IPS-NIHi7 (cell line): ENCODE measurements at regions not wholly inside any gene's neighbourhood (a gene's known extent, or its start where the extent isn't known, plus 50 kb on each side); places are given as distances from the start of the nearest gene placed in this dataset.
A peak's percentile ranks its signal among the peaks of the same experiment; 100 is the strongest.
"Not testable (repeated sequence)": the region's sequence is repeated elsewhere in the genome, so short reads cannot be mapped to it uniquely, and the experiment has no call there.

Experiments
- DNase-seq: peaks from one replicate; pipeline ENCODE4 v3.0.0; 2012; ENCODE audit warnings: mixed read lengths; ENCODE audit errors: extremely low spot score

- no peak for DNase-seq
Measured at GRCh38 chr3:87873136-87873535, 185.7 kb downstream of the CGGBP1 start.

GRCh38 chr3:87867001-87867400, 191.8 kb downstream of the CGGBP1 start:
- no peak for DNase-seq

- DNase-seq: no peak
Measured at GRCh38 chr3:87856126-87856525, 202.7 kb downstream of the CGGBP1 start.

GRCh38 chr3:87855616-87856015, 203.2 kb downstream of the CGGBP1 start:
- DNase-seq: no peak

GRCh38 chr3:87855211-87855610, 203.6 kb downstream of the CGGBP1 start:
- DNase-seq: no peak

- DNase-seq: no peak
Measured at GRCh38 chr3:87848003-87848402, 210.8 kb downstream of the CGGBP1 start.

GRCh38 chr3:87837076-87837475, 221.7 kb downstream of the CGGBP1 start:
- no peak for DNase-seq

GRCh38 chr3:87836026-87836425, 222.8 kb downstream of the CGGBP1 start:
- DNase-seq: no peak

GRCh38 chr3:87835236-87835635, 223.6 kb downstream of the CGGBP1 start:
- DNase-seq: no peak

- no peak for DNase-seq
Measured at GRCh38 chr3:87834327-87834726, 224.5 kb downstream of the CGGBP1 start.

GRCh38 chr3:87833039-87833377, 225.8 kb downstream of the CGGBP1 start:
- DNase-seq: no peak

GRCh38 chr3:87828046-87828445, 230.8 kb downstream of the CGGBP1 start:
- DNase-seq: no peak

- no peak for DNase-seq
Measured at GRCh38 chr3:87822563-87822962, 236.2 kb downstream of the CGGBP1 start.

GRCh38 chr3:87813503-87813902, 245.3 kb downstream of the CGGBP1 start:
- not testable (repeated sequence) for DNase-seq

- DNase-seq: no peak
Measured at GRCh38 chr3:87811953-87812352, 246.9 kb downstream of the CGGBP1 start.

GRCh38 chr3:87810452-87811016, 248.3 kb downstream of the CGGBP1 start:
- no peak for DNase-seq

- no peak for DNase-seq
Measured at GRCh38 chr3:87805670-87806069, 253.1 kb downstream of the CGGBP1 start.

- peak; percentile 12 for DNase-seq
Measured at GRCh38 chr3:87801409-87801808, 257.4 kb downstream of the CGGBP1 start.

GRCh38 chr3:87800516-87800915, 258.3 kb downstream of the CGGBP1 start:
- no peak for DNase-seq

GRCh38 chr3:87798567-87798947, 260.2 kb downstream of the CGGBP1 start:
- DNase-seq: no peak

- no peak for DNase-seq
Measured at GRCh38 chr3:87797872-87798566, 260.8 kb downstream of the CGGBP1 start.

- DNase-seq: no peak
Measured at GRCh38 chr3:87796843-87797185, 262.0 kb downstream of the CGGBP1 start.

GRCh38 chr3:87796137-87796842, 262.5 kb downstream of the CGGBP1 start:
- DNase-seq: no peak
